ENCODE measurements at regions not wholly inside any gene's neighbourhood (a gene's known extent, or its start where the extent isn't known, plus 50 kb on each side); places are given as distances from the start of the nearest gene placed in this dataset.

GRCh38 chr16:47753659-47754058, 292.5 kb downstream of the PHKB start:
- TF ChIP-seq CTCF (conservative IDR thresholded peaks at IDR 0.05 in 1 of 2, IDR thresholded peaks at IDR 0.05 in 1 of 2; ENCODE audit: extremely low read depth in 1 of 2, insufficient read depth in 1 of 2, low read depth in 1 of 2, low read length in 2 of 2) (no peak), EZH2 (IDR thresholded peaks at IDR 0.05; ENCODE audit: borderline replicate concordance, low read length) (no peak)

Data from mammary epithelial cell (primary cell).